ENCODE measurements at regions not wholly inside any gene's neighbourhood (a gene's known extent, or its start where the extent isn't known, plus 50 kb on each side); places are given as distances from the start of the nearest gene placed in this dataset.

DNA sequence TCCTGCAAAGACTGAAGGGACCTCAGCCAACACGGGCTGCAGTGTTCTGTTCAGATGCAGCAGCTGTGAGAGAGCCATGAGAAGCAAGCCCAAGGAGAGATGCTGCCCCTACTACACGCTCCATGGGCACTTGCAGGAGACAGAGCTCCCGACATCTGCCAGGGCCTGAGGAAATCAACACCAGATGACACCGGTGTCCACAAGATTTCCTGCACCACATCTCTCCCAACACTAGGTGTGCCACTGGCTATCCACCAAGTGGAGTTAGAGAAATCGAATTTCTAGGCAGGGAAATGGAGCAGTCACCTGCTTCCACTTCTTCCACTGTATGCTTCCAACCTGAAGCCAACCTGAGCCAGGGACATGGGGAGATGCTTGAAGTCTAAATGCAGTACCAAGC, 445.3 kb downstream of the RWDD3 start:
- Histone ChIP-seq H3K27ac (ENCODE audit: low read depth in 2 of 2, low read length in 1 of 2) (no peak overlapping the region), H3K4me3 (ENCODE audit: low read depth in 1 of 2, low read length in 2 of 2) (no peak overlapping the region), H3K4me1 (ENCODE audit: control insufficient read depth in 2 of 2, insufficient read depth in 2 of 2, low read length in 1 of 2) (no peaks in the 10 kb centered on the region), H3K9me3 (ENCODE audit: control insufficient read depth in 2 of 2, insufficient read depth in 1 of 2, low read depth in 1 of 2, low read length in 1 of 2) (no peaks in the 10 kb centered on the region), H3K36me3 (ENCODE audit: control insufficient read depth in 2 of 2, insufficient read depth in 2 of 2, low read length in 1 of 2) (no peaks in the 10 kb centered on the region), H3K27me3 (ENCODE audit: control insufficient read depth in 1 of 2, insufficient read depth in 2 of 2, low read length in 2 of 2) (no peaks in the 10 kb centered on the region)
- 79 to 82% methylated on average over 5 of the region's 5 CpGs for WGBS, 2 donors

DNA sequence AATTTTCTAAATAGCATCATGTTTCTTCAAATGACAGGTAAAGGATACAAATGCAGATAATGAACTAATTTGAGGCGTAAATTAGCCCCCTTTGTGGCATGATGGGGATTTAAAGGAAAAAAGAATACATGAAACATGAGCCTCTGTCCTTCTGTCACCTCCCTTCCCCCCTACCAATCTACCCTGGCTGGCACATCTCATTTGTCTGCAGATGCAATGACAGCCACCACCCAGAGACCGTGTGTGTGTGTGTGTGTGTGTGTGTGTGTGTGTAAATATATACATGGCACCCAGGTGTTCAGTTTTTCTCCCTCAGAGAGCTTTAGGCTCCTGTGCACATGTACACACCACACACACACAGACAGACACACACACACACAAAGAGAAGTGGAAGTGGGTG, 451.1 kb downstream of the RWDD3 start:
- Histone ChIP-seq H3K4me1 (ENCODE audit: control insufficient read depth in 2 of 2, insufficient read depth in 2 of 2, low read length in 1 of 2) (no peaks in the 10 kb centered on the region), H3K4me3 (ENCODE audit: low read depth in 1 of 2, low read length in 2 of 2) (no peak overlapping the region), H3K27me3 (ENCODE audit: control insufficient read depth in 1 of 2, insufficient read depth in 2 of 2, low read length in 2 of 2) (no peaks in the 10 kb centered on the region), H3K9me3 (ENCODE audit: control insufficient read depth in 2 of 2, insufficient read depth in 1 of 2, low read depth in 1 of 2, low read length in 1 of 2) (no peaks in the 10 kb centered on the region), H3K36me3 (ENCODE audit: control insufficient read depth in 2 of 2, insufficient read depth in 2 of 2, low read length in 1 of 2) (no peaks in the 10 kb centered on the region), H3K27ac (ENCODE audit: low read depth in 2 of 2, low read length in 1 of 2) (no peak overlapping the region)
- 47 to 51% methylated on average over 2 of the region's 2 CpGs for WGBS, 2 donors

DNA sequence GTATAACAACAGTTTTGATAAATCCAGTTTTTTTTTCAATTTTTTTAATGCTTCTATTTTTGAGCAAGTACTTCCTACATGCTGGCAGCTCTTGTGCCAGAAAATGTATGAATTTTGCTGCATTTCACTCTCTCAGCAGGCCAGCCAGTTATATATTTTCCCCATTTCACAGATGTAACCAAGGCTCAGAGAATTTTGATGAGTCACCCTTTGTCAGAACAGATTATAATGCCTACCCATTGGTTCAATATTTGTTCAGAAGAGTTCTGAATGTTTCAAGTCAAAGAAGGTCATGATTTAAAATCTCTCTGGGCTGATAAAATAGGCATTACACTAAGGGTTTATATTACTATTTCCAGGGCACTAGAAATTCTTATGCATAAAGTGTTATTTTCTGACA, 452.2 kb downstream of the RWDD3 start:
- no peaks in the 10 kb centered on the region for H3K4me1 ChIP-seq (ENCODE audit: control insufficient read depth in 2 of 2, insufficient read depth in 2 of 2, low read length in 1 of 2)
- H3K9me3 ChIP-seq (ENCODE audit: control insufficient read depth in 2 of 2, insufficient read depth in 1 of 2, low read depth in 1 of 2, low read length in 1 of 2), result no peaks in the 10 kb centered on the region
- no peak overlapping the region for H3K27ac ChIP-seq (ENCODE audit: low read depth in 2 of 2, low read length in 1 of 2)
- H3K36me3 ChIP-seq (ENCODE audit: control insufficient read depth in 2 of 2, insufficient read depth in 2 of 2, low read length in 1 of 2), result no peaks in the 10 kb centered on the region
- H3K27me3 ChIP-seq (ENCODE audit: control insufficient read depth in 1 of 2, insufficient read depth in 2 of 2, low read length in 2 of 2), result no peaks in the 10 kb centered on the region
- H3K4me3 ChIP-seq (ENCODE audit: low read depth in 1 of 2, low read length in 2 of 2), result no peak overlapping the region

- Histone ChIP-seq H3K36me3 (ENCODE audit: control insufficient read depth in 2 of 2, insufficient read depth in 2 of 2, low read length in 1 of 2) (no peaks in the 10 kb centered on the region), H3K4me3 (ENCODE audit: low read depth in 1 of 2, low read length in 2 of 2) (no peak overlapping the region), H3K27me3 (ENCODE audit: control insufficient read depth in 1 of 2, insufficient read depth in 2 of 2, low read length in 2 of 2) (no peaks in the 10 kb centered on the region), H3K9me3 (ENCODE audit: control insufficient read depth in 2 of 2, insufficient read depth in 1 of 2, low read depth in 1 of 2, low read length in 1 of 2) (peaks cover 2 to 8% of the 10 kb centered on the region in 2 donors), H3K4me1 (ENCODE audit: control insufficient read depth in 2 of 2, insufficient read depth in 2 of 2, low read length in 1 of 2) (peaks cover 0 to 2% of the 10 kb centered on the region in 2 donors), H3K27ac (ENCODE audit: low read depth in 2 of 2, low read length in 1 of 2) (no peak overlapping the region)
- 44 to 48% methylated on average over 3 of the region's 3 CpGs for WGBS, 2 donors
These were observed 465.3 kb downstream of the RWDD3 start for GRCh38 chr1:95699149-95699953.

- Histone ChIP-seq H3K27ac (ENCODE audit: low read depth in 2 of 2, low read length in 1 of 2) (no peak overlapping the region), H3K27me3 (ENCODE audit: control insufficient read depth in 1 of 2, insufficient read depth in 2 of 2, low read length in 2 of 2) (no peaks in the 10 kb centered on the region), H3K4me3 (ENCODE audit: low read depth in 1 of 2, low read length in 2 of 2) (no peak overlapping the region), H3K4me1 (ENCODE audit: control insufficient read depth in 2 of 2, insufficient read depth in 2 of 2, low read length in 1 of 2) (peaks cover 0 to 2% of the 10 kb centered on the region in 2 donors), H3K9me3 (ENCODE audit: control insufficient read depth in 2 of 2, insufficient read depth in 1 of 2, low read depth in 1 of 2, low read length in 1 of 2) (peaks cover 2 to 8% of the 10 kb centered on the region in 2 donors), H3K36me3 (ENCODE audit: control insufficient read depth in 2 of 2, insufficient read depth in 2 of 2, low read length in 1 of 2) (no peaks in the 10 kb centered on the region)
- WGBS, 2 donors, result 86 to 90% methylated on average over 4 of the region's 4 CpGs
These were observed 467.6 kb downstream of the RWDD3 start for GRCh38 chr1:95701450-95702173.

DNA sequence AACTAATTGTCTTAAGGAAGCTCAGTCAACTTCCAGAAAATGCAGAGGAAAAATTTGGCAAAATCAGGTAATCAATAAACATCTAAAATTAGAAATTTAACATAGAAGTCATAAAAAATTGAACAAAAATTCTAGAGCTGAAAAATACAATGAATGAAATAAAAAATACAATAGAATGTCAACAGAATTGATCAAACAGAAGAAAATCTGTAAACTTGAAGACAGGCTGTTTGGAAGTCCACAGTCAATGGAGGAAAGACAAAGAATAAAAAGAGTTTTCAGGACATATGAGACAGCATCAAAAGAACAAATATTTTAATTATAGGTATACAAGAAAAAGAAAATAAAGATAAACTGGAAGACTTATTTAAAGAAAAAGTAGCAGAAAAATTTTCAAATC, 469.0 kb downstream of the RWDD3 start:
- Histone ChIP-seq H3K36me3 (ENCODE audit: control insufficient read depth in 2 of 2, insufficient read depth in 2 of 2, low read length in 1 of 2) (no peaks in the 10 kb centered on the region), H3K27ac (ENCODE audit: low read depth in 2 of 2, low read length in 1 of 2) (no peak overlapping the region), H3K9me3 (ENCODE audit: control insufficient read depth in 2 of 2, insufficient read depth in 1 of 2, low read depth in 1 of 2, low read length in 1 of 2) (peaks cover 2 to 8% of the 10 kb centered on the region in 2 donors), H3K27me3 (ENCODE audit: control insufficient read depth in 1 of 2, insufficient read depth in 2 of 2, low read length in 2 of 2) (no peaks in the 10 kb centered on the region), H3K4me3 (ENCODE audit: low read depth in 1 of 2, low read length in 2 of 2) (no peak overlapping the region), H3K4me1 (ENCODE audit: control insufficient read depth in 2 of 2, insufficient read depth in 2 of 2, low read length in 1 of 2) (peaks cover 0 to 2% of the 10 kb centered on the region in 2 donors)

DNA sequence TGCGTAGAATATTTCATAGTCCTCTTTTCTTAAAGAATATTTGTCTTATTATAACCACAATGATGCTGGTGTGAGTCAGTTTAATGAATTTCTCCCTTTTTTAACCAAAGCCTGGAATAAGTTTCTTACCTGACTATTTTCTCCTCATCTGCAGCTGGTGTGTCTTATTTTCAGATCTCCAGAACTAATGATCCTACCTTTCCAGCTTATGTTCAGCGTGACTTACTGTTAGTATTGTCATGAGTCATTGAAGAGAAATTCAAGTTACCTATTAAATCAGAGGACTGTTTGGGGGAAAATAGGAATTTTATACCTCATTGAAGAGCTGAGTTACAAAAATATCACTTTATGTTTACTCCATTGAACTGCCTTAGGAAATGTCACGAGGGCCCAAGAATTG, 482.1 kb downstream of the RWDD3 start:
- Histone ChIP-seq H3K4me1 (ENCODE audit: control insufficient read depth in 2 of 2, insufficient read depth in 2 of 2, low read length in 1 of 2) (no peaks in the 10 kb centered on the region), H3K9me3 (ENCODE audit: control insufficient read depth in 2 of 2, insufficient read depth in 1 of 2, low read depth in 1 of 2, low read length in 1 of 2) (no peaks in the 10 kb centered on the region), H3K27ac (ENCODE audit: low read depth in 2 of 2, low read length in 1 of 2) (no peak overlapping the region), H3K4me3 (ENCODE audit: low read depth in 1 of 2, low read length in 2 of 2) (no peak overlapping the region), H3K36me3 (ENCODE audit: control insufficient read depth in 2 of 2, insufficient read depth in 2 of 2, low read length in 1 of 2) (no peaks in the 10 kb centered on the region), H3K27me3 (ENCODE audit: control insufficient read depth in 1 of 2, insufficient read depth in 2 of 2, low read length in 2 of 2) (no peaks in the 10 kb centered on the region)
- WGBS, 2 donors, result 72 to 82% methylated on average over 3 of the region's 3 CpGs

- no peak overlapping the region for H3K27ac ChIP-seq (ENCODE audit: low read depth in 2 of 2, low read length in 1 of 2)
- no peaks in the 10 kb centered on the region for H3K36me3 ChIP-seq (ENCODE audit: control insufficient read depth in 2 of 2, insufficient read depth in 2 of 2, low read length in 1 of 2)
- H3K27me3 ChIP-seq (ENCODE audit: control insufficient read depth in 1 of 2, insufficient read depth in 2 of 2, low read length in 2 of 2), result no peaks in the 10 kb centered on the region
- H3K4me1 ChIP-seq (ENCODE audit: control insufficient read depth in 2 of 2, insufficient read depth in 2 of 2, low read length in 1 of 2), result no peaks in the 10 kb centered on the region
- 76 to 78% methylated on average over 5 of the region's 5 CpGs for WGBS, 2 donors
- H3K4me3 ChIP-seq (ENCODE audit: low read depth in 1 of 2, low read length in 2 of 2), result no peak overlapping the region
- H3K9me3 ChIP-seq (ENCODE audit: control insufficient read depth in 2 of 2, insufficient read depth in 1 of 2, low read depth in 1 of 2, low read length in 1 of 2), result no peaks in the 10 kb centered on the region
These were observed 482.5 kb downstream of the RWDD3 start for GRCh38 chr1:95716550-95716949.

GRCh38 chr1:95723346-95723745, 489.3 kb downstream of the RWDD3 start:
- H3K4me3 ChIP-seq (ENCODE audit: low read depth in 1 of 2, low read length in 2 of 2), result no peak overlapping the region
- no peaks in the 10 kb centered on the region for H3K9me3 ChIP-seq (ENCODE audit: control insufficient read depth in 2 of 2, insufficient read depth in 1 of 2, low read depth in 1 of 2, low read length in 1 of 2)
- no peaks in the 10 kb centered on the region for H3K36me3 ChIP-seq (ENCODE audit: control insufficient read depth in 2 of 2, insufficient read depth in 2 of 2, low read length in 1 of 2)
- H3K4me1 ChIP-seq (ENCODE audit: control insufficient read depth in 2 of 2, insufficient read depth in 2 of 2, low read length in 1 of 2), result no peaks in the 10 kb centered on the region
- 49 to 64% methylated on average over 1 of the region's 1 CpG for WGBS, 2 donors
- no peak overlapping the region for H3K27ac ChIP-seq (ENCODE audit: low read depth in 2 of 2, low read length in 1 of 2)
- no peaks in the 10 kb centered on the region for H3K27me3 ChIP-seq (ENCODE audit: control insufficient read depth in 1 of 2, insufficient read depth in 2 of 2, low read length in 2 of 2)

GRCh38 chr1:95728841-95729240, 494.8 kb downstream of the RWDD3 start:
- no peaks in the 10 kb centered on the region for H3K27me3 ChIP-seq (ENCODE audit: control insufficient read depth in 1 of 2, insufficient read depth in 2 of 2, low read length in 2 of 2)
- H3K27ac ChIP-seq (ENCODE audit: low read depth in 2 of 2, low read length in 1 of 2), result no peak overlapping the region
- H3K4me3 ChIP-seq (ENCODE audit: low read depth in 1 of 2, low read length in 2 of 2), result no peak overlapping the region
- H3K9me3 ChIP-seq (ENCODE audit: control insufficient read depth in 2 of 2, insufficient read depth in 1 of 2, low read depth in 1 of 2, low read length in 1 of 2), result no peaks in the 10 kb centered on the region
- 67 to 74% methylated on average over 2 of the region's 2 CpGs for WGBS, 2 donors
- no peaks in the 10 kb centered on the region for H3K36me3 ChIP-seq (ENCODE audit: control insufficient read depth in 2 of 2, insufficient read depth in 2 of 2, low read length in 1 of 2)
- H3K4me1 ChIP-seq (ENCODE audit: control insufficient read depth in 2 of 2, insufficient read depth in 2 of 2, low read length in 1 of 2), result no peaks in the 10 kb centered on the region

All from esophagus (tissue), 2 donors.